HG03565 (cell line): ENCODE measurements at regions not wholly inside any gene's neighbourhood (a gene's known extent, or its start where the extent isn't known, plus 50 kb on each side); places are given as distances from the start of the nearest gene placed in this dataset.
"Not testable (repeated sequence)": the region's sequence is repeated elsewhere in the genome, so short reads cannot be mapped to it uniquely, and the experiment has no call there.

Experiments
- ATAC-seq: cut with Tn5 transposase; IDR thresholded peaks from one replicate; pipeline ENCODE4 v1.9.1; 2021; ENCODE audit warnings: mild to moderate bottlenecking, moderate library complexity; ENCODE audit not compliant: unreplicated experiment

- ATAC-seq: no peak
Measured at GRCh38 chr16:51869176-51869575, 677.8 kb downstream of the TOX3 start.

- ATAC-seq: no peak
Measured at GRCh38 chr16:51868631-51869030, 678.3 kb downstream of the TOX3 start.

- ATAC-seq: no peak
Measured at GRCh38 chr16:51867386-51868065, 679.4 kb downstream of the TOX3 start.

- no peak for ATAC-seq
Measured at GRCh38 chr16:51864575-51864974, 682.4 kb downstream of the TOX3 start.

- no peak for ATAC-seq
Measured at GRCh38 chr16:51854401-51854951, 692.5 kb downstream of the TOX3 start.

- ATAC-seq: no peak
Measured at GRCh38 chr16:51853586-51853985, 693.4 kb downstream of the TOX3 start.

- no peak for ATAC-seq
Measured at GRCh38 chr16:51852892-51853291, 694.1 kb downstream of the TOX3 start.

GRCh38 chr16:51851111-51851510 is 695.8 kb downstream of the TOX3 start:
- no peak for ATAC-seq

- ATAC-seq: no peak
Measured at GRCh38 chr16:51849715-51850114, 697.2 kb downstream of the TOX3 start.

GRCh38 chr16:51845586-51846305 is 694.7 kb upstream of the SALL1 start:
- no peak for ATAC-seq

GRCh38 chr16:51839727-51840462 is 688.8 kb upstream of the SALL1 start:
- ATAC-seq: no peak

GRCh38 chr16:51834794-51835193 is 683.7 kb upstream of the SALL1 start:
- ATAC-seq: no peak

- ATAC-seq: no peak
Measured at GRCh38 chr16:51834133-51834532, 683.1 kb upstream of the SALL1 start.

- no peak for ATAC-seq
Measured at GRCh38 chr16:51831595-51832367, 680.7 kb upstream of the SALL1 start.

- ATAC-seq: not testable (repeated sequence)
Measured at GRCh38 chr16:51831034-51831433, 680.0 kb upstream of the SALL1 start.

- no peak for ATAC-seq
Measured at GRCh38 chr16:51825779-51826178, 674.7 kb upstream of the SALL1 start.

GRCh38 chr16:51822471-51822870 is 671.4 kb upstream of the SALL1 start:
- no peak for ATAC-seq

- no peak for ATAC-seq
Measured at GRCh38 chr16:51821527-51821926, 670.5 kb upstream of the SALL1 start.

GRCh38 chr16:51820176-51820575 is 669.1 kb upstream of the SALL1 start:
- no peak for ATAC-seq

GRCh38 chr16:51818342-51818944 is 667.4 kb upstream of the SALL1 start:
- ATAC-seq: no peak
